ENCODE measurements at regions not wholly inside any gene's neighbourhood (a gene's known extent, or its start where the extent isn't known, plus 50 kb on each side); places are given as distances from the start of the nearest gene placed in this dataset.
A peak's percentile ranks its signal among the peaks of the same experiment; 100 is the strongest.

DNA sequence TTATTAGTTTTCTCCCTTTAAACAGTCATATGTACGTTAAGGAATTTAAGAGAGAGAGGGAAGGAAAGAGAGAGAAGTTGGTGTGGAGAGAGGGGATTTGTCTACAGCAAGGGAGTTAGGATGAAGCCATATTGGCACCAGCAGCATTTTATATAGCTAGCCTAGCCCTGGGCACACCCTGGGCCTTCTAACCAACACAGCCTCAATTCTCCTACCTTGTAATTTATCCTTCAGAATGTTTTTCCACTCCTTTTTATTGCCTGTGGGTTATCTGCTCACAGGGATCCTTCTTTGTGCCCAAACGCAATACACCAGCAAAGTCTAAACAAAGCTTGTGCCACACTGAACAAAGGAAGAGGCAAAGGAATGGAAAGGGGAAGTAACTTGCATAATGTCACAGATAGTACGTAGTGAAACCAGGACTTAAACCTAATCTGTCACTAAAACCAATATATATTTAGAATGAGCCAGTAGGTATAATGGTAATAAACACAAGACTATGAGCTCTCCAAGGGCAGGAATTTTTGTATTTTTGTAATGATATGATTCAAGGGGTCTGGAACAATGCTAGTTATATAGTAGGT lies 613.8 kb upstream of the TENM4 start:
- TF ChIP-seq, protein P1, sequence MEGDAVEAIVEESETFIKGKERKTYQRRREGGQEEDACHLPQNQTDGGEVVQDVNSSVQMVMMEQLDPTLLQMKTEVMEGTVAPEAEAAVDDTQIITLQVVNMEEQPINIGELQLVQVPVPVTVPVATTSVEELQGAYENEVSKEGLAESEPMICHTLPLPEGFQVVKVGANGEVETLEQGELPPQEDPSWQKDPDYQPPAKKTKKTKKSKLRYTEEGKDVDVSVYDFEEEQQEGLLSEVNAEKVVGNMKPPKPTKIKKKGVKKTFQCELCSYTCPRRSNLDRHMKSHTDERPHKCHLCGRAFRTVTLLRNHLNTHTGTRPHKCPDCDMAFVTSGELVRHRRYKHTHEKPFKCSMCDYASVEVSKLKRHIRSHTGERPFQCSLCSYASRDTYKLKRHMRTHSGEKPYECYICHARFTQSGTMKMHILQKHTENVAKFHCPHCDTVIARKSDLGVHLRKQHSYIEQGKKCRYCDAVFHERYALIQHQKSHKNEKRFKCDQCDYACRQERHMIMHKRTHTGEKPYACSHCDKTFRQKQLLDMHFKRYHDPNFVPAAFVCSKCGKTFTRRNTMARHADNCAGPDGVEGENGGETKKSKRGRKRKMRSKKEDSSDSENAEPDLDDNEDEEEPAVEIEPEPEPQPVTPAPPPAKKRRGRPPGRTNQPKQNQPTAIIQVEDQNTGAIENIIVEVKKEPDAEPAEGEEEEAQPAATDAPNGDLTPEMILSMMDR (IDR thresholded peaks at IDR 0.05; ENCODE audit: insufficient read depth, missing control alignments), result no peak
- DNase-seq (ENCODE audit: insufficient read length, low spot score) (no peak), FAIRE-seq (no peak)

DNA sequence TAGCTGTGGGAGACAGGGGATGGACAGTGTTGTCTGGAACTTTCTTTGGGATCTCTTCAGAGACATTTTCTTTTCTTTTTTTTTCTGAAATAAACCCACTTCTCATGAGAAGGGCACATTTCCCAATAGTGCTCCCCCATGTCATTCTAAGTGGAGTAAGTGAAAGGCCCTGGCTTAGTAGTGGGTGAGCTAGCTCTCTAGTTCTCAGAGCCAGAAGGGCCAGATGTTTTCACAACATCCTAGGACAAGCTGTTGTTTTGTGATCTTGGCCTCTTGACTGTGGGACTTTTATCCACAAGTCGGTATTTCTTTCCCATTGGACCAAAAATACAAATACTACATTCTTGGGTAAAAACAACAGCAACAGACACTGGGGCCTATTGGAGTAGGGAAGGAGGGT lies 607.7 kb upstream of the TENM4 start:
- DNase-seq (ENCODE audit: insufficient read length, low spot score), result no peak
- TF ChIP-seq, protein P1 (IDR thresholded peaks at IDR 0.05; ENCODE audit: insufficient read depth, missing control alignments), result no peak
- no peak for FAIRE-seq

DNA sequence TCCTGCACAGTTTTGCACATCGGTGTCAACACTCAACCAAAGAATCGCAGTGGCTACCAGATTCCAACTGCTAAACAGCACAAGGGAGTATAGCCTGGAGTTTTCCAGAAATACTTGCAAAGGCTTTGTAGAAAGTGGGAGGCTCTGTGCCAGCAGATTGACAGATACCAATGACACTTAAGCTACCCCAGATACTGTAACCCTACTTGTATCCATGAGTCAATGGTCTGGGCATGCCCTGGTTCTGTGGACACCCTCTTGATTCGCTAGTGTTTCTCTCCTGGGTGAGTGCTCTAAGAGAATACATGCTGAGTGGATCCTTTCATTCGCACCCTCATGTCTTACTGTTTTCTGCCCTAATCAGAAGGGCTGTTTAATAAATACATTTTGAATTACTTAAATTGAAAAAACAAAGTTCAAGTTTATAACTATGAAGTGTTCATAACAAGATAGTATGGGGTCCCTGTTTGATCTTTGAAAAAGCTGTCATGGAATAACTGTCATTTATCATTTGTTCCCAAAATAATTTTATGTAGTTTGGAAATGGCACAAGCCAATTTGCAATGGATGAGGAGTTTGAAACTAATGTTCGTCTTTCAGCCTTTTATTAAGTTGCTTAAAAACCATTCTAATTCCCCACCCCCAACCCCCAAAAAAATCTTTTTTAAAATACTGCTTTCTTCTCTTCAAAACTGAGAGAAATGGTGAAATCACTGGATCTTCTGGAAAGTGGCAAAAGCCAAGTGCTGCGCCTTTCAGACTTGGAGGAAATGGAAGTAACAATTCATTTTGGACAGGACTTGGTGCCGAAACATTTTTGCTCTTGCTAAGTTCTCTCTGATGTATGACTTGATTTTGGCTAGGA lies 600.5 kb upstream of the TENM4 start:
- FAIRE-seq (no peak), DNase-seq (ENCODE audit: insufficient read length, low spot score) (no peak)
- TF ChIP-seq, protein P1 (IDR thresholded peaks at IDR 0.05; ENCODE audit: insufficient read depth, missing control alignments), result no peak

DNA sequence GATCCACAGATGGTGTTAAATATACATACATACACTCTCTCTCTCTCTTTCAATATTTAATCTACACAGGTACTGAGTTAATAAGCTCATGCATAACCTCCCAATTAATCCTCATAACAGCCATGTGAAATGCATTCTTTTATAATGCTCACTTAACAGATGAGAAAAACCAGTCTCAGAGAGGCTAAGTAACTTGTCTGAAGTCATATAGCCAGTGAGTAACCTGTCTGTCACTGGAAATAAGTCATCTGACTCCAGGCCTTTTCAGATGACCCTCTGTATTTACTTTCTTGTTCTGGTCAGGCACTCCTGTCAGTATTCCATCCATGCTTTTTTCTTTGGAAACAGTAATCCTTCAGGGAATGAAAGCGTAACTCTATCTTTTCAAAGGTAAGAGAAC lies 594.0 kb upstream of the TENM4 start:
- DNase-seq (ENCODE audit: insufficient read length, low spot score) (no peak), FAIRE-seq (no peak)
- TF ChIP-seq, protein P1 (IDR thresholded peaks at IDR 0.05; ENCODE audit: insufficient read depth, missing control alignments), result no peak

DNA sequence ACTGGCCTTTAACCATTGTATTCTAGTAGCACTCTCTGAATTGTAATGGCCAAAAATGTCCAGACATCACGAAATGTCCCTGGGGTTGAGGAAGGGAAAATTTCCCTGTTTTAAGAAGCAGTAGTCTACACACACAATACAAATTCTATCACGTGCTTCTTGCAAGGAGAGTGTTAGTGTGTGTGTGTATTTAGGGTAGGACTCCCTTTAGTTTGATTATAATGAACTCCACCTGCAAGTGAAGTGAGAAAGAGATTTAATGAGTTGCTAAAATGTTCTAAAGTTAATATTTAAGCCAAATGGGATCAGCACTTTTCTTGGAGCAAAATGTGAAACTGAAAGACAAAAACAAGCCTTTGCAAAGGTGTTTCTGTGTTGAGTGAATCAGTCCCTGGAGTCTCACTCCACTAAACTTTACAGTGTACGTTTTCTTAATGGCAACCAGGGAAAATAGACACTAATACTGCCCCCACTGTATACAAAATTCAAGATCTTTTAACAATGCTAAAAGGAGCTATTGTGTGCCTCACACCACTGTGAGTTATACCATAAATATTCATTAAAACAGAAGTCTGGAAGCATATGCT lies 590.3 kb upstream of the TENM4 start:
- TF ChIP-seq, protein P1 (IDR thresholded peaks at IDR 0.05; ENCODE audit: insufficient read depth, missing control alignments), result no peak
- FAIRE-seq (no peak), DNase-seq (ENCODE audit: insufficient read length, low spot score) (no peak)

GRCh38 chr11:80028998-80029397 lies 588.2 kb upstream of the TENM4 start:
- FAIRE-seq (no peak), DNase-seq (ENCODE audit: insufficient read length, low spot score) (no peak)
- TF ChIP-seq, protein P1 (IDR thresholded peaks at IDR 0.05; ENCODE audit: insufficient read depth, missing control alignments), result no peak

DNA sequence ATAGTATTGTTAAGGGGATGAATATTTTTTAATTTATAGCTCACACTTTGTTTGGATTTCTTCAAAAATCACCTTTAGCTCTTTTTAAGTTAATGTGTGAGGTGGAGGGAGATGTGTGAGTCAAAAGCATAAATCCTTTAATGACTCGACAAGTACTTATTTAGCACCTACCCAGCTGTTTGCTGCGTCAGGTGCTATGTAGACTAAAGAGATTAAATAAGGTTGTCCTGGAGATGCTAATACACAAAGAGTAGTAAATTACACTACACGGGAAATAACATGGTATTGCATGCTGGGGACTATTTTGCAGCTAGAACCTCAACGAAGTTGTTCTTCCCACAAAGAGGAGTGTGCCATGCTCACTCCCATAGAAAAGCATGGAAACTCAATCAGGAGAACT lies 583.3 kb upstream of the TENM4 start:
- TF ChIP-seq, protein P1 (IDR thresholded peaks at IDR 0.05; ENCODE audit: insufficient read depth, missing control alignments), result no peak
- FAIRE-seq (peak; percentile 87), DNase-seq (ENCODE audit: insufficient read length, low spot score) (no peak)
